ENCODE measurements at regions not wholly inside any gene's neighbourhood (a gene's known extent, or its start where the extent isn't known, plus 50 kb on each side); places are given as distances from the start of the nearest gene placed in this dataset.

DNA sequence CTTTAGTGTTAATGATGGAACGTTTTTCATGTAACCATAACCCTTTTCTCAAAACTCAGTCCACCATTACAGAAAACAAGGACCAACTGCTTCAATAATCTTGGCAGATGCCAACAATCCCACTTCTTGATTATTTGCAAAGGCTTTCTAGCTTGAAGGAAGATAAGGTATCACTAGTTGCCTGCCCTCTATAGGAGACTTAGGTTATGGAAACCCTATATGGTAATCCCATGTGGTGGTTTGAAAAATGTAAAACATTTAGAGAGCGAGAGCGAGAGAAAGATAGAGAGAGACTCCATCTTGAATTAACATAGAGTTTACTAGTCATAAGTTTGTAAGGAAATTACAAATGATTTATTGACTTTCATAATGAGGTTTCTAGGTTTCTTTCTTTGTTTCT, 1627.5 kb upstream of the TENM3 start:
- no peaks in the 10 kb centered on the region for H3K36me3 ChIP-seq (ENCODE audit: control insufficient read depth in 2 of 3, insufficient read depth in 3 of 3, low read length in 3 of 3)
- TF ChIP-seq, protein P1, sequence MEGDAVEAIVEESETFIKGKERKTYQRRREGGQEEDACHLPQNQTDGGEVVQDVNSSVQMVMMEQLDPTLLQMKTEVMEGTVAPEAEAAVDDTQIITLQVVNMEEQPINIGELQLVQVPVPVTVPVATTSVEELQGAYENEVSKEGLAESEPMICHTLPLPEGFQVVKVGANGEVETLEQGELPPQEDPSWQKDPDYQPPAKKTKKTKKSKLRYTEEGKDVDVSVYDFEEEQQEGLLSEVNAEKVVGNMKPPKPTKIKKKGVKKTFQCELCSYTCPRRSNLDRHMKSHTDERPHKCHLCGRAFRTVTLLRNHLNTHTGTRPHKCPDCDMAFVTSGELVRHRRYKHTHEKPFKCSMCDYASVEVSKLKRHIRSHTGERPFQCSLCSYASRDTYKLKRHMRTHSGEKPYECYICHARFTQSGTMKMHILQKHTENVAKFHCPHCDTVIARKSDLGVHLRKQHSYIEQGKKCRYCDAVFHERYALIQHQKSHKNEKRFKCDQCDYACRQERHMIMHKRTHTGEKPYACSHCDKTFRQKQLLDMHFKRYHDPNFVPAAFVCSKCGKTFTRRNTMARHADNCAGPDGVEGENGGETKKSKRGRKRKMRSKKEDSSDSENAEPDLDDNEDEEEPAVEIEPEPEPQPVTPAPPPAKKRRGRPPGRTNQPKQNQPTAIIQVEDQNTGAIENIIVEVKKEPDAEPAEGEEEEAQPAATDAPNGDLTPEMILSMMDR (IDR thresholded peaks at IDR 0.05; ENCODE audit: borderline replicate concordance, extremely low read depth, insufficient read depth) = no peak
- intact Hi-C loops (cut with DNase I) = no loop called here
- FAIRE-seq = no peak
- H3K9ac ChIP-seq (ENCODE audit: low read length in 3 of 3) = no peak overlapping the region
- no peaks in the 10 kb centered on the region for H3K27me3 ChIP-seq (ENCODE audit: control insufficient read depth, insufficient read depth, low read length)
- no peaks in the 10 kb centered on the region for H3K4me1 ChIP-seq (ENCODE audit: control insufficient read depth in 2 of 3, insufficient read depth in 2 of 3, low read depth in 1 of 3, low read length in 3 of 3)
- no peak overlapping the region for H3K27ac ChIP-seq (ENCODE audit: low read depth in 2 of 2, low read length in 2 of 2)
- H3K9me3 ChIP-seq (ENCODE audit: control insufficient read depth in 2 of 3, insufficient read depth in 1 of 3, low read length in 3 of 3) = no peaks in the 10 kb centered on the region
- DNase-seq = no peak
- H3K4me3 ChIP-seq (ENCODE audit: low read length in 3 of 3) = no peak overlapping the region

DNA sequence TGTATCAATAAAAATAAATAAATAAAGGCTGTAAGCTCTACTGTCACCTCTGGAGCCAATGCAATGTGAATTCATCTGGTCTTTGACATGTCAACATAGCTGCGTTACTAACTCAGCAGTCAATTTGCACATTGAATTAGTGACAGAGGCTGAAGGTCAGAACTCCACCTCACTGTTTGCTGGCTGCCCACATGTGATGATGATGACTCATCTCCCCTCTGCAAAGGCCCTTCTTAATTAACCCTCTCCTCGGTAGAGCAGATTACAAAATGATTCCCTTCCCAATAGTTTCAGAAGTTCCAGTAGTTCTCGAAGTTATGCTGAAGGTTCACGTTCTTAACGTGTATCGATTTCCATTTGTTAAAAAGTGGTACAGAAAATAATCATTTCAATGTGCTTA, 1626.0 kb upstream of the TENM3 start:
- Histone ChIP-seq H3K36me3 (ENCODE audit: control insufficient read depth in 2 of 3, insufficient read depth in 3 of 3, low read length in 3 of 3) (no peaks in the 10 kb centered on the region), H3K27ac (ENCODE audit: low read depth in 2 of 2, low read length in 2 of 2) (no peak overlapping the region), H3K27me3 (ENCODE audit: control insufficient read depth, insufficient read depth, low read length) (no peaks in the 10 kb centered on the region), H3K4me1 (ENCODE audit: control insufficient read depth in 2 of 3, insufficient read depth in 2 of 3, low read depth in 1 of 3, low read length in 3 of 3) (no peaks in the 10 kb centered on the region), H3K4me3 (ENCODE audit: low read length in 3 of 3) (no peak overlapping the region), H3K9ac (ENCODE audit: low read length in 3 of 3) (no peak overlapping the region), H3K9me3 (ENCODE audit: control insufficient read depth in 2 of 3, insufficient read depth in 1 of 3, low read length in 3 of 3) (no peaks in the 10 kb centered on the region)
- TF ChIP-seq, protein P1 (IDR thresholded peaks at IDR 0.05; ENCODE audit: borderline replicate concordance, extremely low read depth, insufficient read depth) = no peak
- FAIRE-seq = no peak
- DNase-seq = no peak
- intact Hi-C loops (cut with DNase I) = no loop called here

DNA sequence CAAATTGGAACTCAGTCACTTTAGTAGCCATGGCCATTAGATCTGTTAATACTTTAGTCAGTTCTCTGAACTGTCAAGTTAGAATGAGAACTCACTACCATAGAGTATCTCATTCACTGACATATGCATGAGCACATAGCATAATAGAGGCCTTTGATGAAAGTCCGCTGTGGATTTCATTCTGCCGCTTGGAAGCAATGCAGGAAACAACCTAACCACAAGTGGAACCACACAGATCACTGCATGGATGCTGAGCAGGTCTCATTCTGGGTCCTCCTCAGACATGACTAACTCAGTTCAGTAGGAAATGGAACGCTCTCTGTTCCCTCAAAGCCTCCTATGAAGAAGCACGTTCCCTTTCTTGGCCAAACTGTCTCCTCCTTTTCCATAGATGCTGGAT, 1624.8 kb upstream of the TENM3 start:
- Histone ChIP-seq H3K36me3 (ENCODE audit: control insufficient read depth in 2 of 3, insufficient read depth in 3 of 3, low read length in 3 of 3) (no peaks in the 10 kb centered on the region), H3K27me3 (ENCODE audit: control insufficient read depth, insufficient read depth, low read length) (no peaks in the 10 kb centered on the region), H3K27ac (ENCODE audit: low read depth in 2 of 2, low read length in 2 of 2) (no peak overlapping the region), H3K4me3 (ENCODE audit: low read length in 3 of 3) (no peak overlapping the region), H3K4me1 (ENCODE audit: control insufficient read depth in 2 of 3, insufficient read depth in 2 of 3, low read depth in 1 of 3, low read length in 3 of 3) (no peaks in the 10 kb centered on the region), H3K9me3 (ENCODE audit: control insufficient read depth in 2 of 3, insufficient read depth in 1 of 3, low read length in 3 of 3) (no peaks in the 10 kb centered on the region), H3K9ac (ENCODE audit: low read length in 3 of 3) (no peak overlapping the region)
- intact Hi-C loops (cut with DNase I) = no loop called here
- DNase-seq = no peak
- no peak for FAIRE-seq
- TF ChIP-seq, protein P1 (IDR thresholded peaks at IDR 0.05; ENCODE audit: borderline replicate concordance, extremely low read depth, insufficient read depth) = no peak

DNA sequence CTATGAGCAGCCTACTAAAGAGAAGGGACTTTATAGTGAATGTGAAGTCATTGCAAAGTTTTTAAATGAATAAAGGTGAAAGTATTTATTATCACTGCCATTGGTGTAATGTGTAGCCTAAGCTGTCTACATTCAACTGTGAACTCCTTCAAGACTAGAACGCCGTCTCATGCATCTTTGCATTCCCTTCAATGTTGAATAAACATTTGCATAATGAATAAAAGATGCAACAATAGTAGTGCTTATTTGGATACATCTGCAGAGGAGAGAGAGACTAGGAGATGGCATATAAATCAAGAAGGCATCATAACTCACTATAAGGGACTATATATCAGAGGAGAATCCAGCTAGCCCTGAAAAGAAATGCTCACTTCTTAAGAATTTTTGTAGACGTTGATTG, 1623.8 kb upstream of the TENM3 start:
- no peaks in the 10 kb centered on the region for H3K4me1 ChIP-seq (ENCODE audit: control insufficient read depth in 2 of 3, insufficient read depth in 2 of 3, low read depth in 1 of 3, low read length in 3 of 3)
- no peak for FAIRE-seq
- intact Hi-C loops (cut with DNase I) = no loop called here

More for the DNA sequence above, 1623.8 kb upstream of the TENM3 start:
- DNase-seq = no peak
- Histone ChIP-seq H3K9me3 (ENCODE audit: control insufficient read depth in 2 of 3, insufficient read depth in 1 of 3, low read length in 3 of 3) (no peaks in the 10 kb centered on the region), H3K36me3 (ENCODE audit: control insufficient read depth in 2 of 3, insufficient read depth in 3 of 3, low read length in 3 of 3) (no peaks in the 10 kb centered on the region), H3K4me3 (ENCODE audit: low read length in 3 of 3) (no peak overlapping the region), H3K9ac (ENCODE audit: low read length in 3 of 3) (no peak overlapping the region), H3K27ac (ENCODE audit: low read depth in 2 of 2, low read length in 2 of 2) (no peak overlapping the region), H3K27me3 (ENCODE audit: control insufficient read depth, insufficient read depth, low read length) (no peaks in the 10 kb centered on the region)
- TF ChIP-seq, protein P1 (IDR thresholded peaks at IDR 0.05; ENCODE audit: borderline replicate concordance, extremely low read depth, insufficient read depth) = no peak

Measured in kidney (tissue), 13 donors.